Bronchial epithelial cell (primary cell): ENCODE measurements at regions not wholly inside any gene's neighbourhood (a gene's known extent, or its start where the extent isn't known, plus 50 kb on each side); places are given as distances from the start of the nearest gene placed in this dataset.

ENCODE experiments used
- DNase-seq: peaks from one replicate; pipeline ENCODE4 v3.0.0-alpha.2; 2010; ENCODE audit warnings: low read depth
- FAIRE-seq: peaks from 2 replicates; lab custom pipeline; 2011; peaks lifted over from hg19 to GRCh38; lab: Jason Lieb, UNC
- H3K27me3 ChIP-seq: 2 replicates; pipeline ENCODE4 v1.5.1; 2011; ENCODE audit warnings: low read length; ENCODE audit not compliant: control insufficient read depth, insufficient read depth
- H3K36me3 ChIP-seq: 2 replicates; pipeline ENCODE4 v1.5.1; 2011; ENCODE audit warnings: low read length; ENCODE audit not compliant: control insufficient read depth, insufficient read depth
- H3K4me3 ChIP-seq: 2 replicates; pipeline ENCODE4 v1.5.1; 2011; ENCODE audit warnings: mild to moderate bottlenecking, low read depth, low read length, control low read depth
- TF ChIP-seq, protein P1 (sequence below): IDR thresholded peaks from 2 replicates; pipeline ENCODE4 v1.5.1; 2011; ENCODE audit warnings: mild to moderate bottlenecking, moderate library complexity, low read length, control low read depth, inconsistent platforms; ENCODE audit not compliant: insufficient read depth, severe bottlenecking

- Histone ChIP-seq H3K36me3 (no peaks in the 10 kb centered on the region), H3K27me3 (peaks cover 26% of the 10 kb centered on the region), H3K4me3 (no peak overlapping the region)
- FAIRE-seq (no peak), DNase-seq (no peak)
- TF ChIP-seq, protein P1, sequence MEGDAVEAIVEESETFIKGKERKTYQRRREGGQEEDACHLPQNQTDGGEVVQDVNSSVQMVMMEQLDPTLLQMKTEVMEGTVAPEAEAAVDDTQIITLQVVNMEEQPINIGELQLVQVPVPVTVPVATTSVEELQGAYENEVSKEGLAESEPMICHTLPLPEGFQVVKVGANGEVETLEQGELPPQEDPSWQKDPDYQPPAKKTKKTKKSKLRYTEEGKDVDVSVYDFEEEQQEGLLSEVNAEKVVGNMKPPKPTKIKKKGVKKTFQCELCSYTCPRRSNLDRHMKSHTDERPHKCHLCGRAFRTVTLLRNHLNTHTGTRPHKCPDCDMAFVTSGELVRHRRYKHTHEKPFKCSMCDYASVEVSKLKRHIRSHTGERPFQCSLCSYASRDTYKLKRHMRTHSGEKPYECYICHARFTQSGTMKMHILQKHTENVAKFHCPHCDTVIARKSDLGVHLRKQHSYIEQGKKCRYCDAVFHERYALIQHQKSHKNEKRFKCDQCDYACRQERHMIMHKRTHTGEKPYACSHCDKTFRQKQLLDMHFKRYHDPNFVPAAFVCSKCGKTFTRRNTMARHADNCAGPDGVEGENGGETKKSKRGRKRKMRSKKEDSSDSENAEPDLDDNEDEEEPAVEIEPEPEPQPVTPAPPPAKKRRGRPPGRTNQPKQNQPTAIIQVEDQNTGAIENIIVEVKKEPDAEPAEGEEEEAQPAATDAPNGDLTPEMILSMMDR, result no peak
Measured at GRCh38 chr11:119907122-119907851, 178.3 kb upstream of the NECTIN1 start.

DNA sequence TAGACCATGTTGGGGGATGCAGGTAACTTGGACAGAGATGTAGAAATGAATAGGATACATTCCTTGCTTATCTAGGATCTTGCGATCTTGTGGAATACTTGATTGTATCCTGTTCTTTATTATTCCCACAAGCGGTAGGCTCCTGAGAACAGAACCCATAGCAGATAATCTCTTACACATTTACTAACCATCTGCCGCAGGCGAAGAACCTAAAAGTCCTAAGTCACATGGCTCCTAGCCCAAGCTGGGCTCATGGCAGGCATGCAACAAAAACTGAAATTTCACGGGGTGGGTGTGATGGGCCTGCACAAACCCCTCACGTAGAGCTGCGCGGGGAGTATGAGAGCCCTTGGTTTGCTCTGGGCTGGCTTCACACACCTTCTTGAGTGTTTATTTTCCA, 177.4 kb upstream of the NECTIN1 start:
- FAIRE-seq, result no peak
- no peaks in the 10 kb centered on the region for H3K36me3 ChIP-seq
- no peak for DNase-seq
- no peak overlapping the region for H3K4me3 ChIP-seq
- peaks cover 24% of the 10 kb centered on the region for H3K27me3 ChIP-seq
- TF ChIP-seq, protein P1, result no peak

- H3K4me3 ChIP-seq, result no peak overlapping the region
- DNase-seq (no peak), FAIRE-seq (no peak)
- TF ChIP-seq, protein P1, result no peak
- H3K36me3 ChIP-seq, result no peaks in the 10 kb centered on the region
- peaks cover 20% of the 10 kb centered on the region for H3K27me3 ChIP-seq
Measured at GRCh38 chr11:119905162-119905561, 176.2 kb upstream of the NECTIN1 start.

DNA sequence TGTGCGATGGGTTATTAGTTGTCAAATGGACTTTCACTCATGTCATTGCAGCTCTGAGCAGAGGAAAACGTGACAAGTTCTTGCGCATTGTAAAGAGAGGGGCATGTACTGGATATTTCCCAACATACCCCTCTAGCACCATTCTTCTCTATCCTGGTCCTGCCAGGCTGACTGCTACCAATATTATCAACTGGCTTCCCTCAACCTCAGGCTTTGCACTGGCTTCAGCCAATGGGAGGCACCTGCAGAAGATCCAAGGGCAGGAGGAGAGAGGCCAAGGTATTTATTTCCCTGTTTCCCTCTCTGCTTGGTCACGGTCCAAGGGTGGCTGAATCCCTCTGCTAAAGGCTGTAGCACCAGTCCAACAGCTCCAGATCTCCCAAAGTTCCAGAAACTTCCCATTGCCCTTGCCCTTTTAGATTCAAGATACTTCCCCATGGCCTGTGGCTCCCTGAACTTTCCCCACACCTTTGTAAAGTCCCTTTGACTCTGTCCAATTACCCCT, 175.6 kb upstream of the NECTIN1 start:
- FAIRE-seq (peak; percentile 28), DNase-seq (no peak)
- Histone ChIP-seq H3K4me3 (no peak overlapping the region), H3K36me3 (no peaks in the 10 kb centered on the region), H3K27me3 (peaks cover 20% of the 10 kb centered on the region)
- TF ChIP-seq, protein P1, result no peak

DNA sequence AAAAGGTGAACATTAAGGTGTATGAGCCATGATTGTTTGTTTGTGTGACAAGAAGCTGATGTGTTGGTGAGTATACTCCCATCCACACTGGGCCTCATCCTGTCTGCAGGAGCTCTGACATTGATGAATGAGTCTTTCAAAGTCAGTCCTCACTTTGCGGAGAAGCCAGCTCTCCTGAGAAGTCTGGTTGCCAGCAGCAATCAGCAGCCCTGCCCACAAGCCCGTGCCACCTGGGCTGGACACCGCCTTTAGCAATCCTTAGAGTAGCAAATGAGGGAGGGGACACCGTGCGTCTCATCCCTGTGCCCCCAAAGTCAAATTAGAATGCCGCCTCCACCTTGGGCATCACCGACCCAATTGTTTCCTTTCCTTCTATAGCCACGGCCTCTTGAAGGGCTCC, 174.8 kb upstream of the NECTIN1 start:
- no peaks in the 10 kb centered on the region for H3K36me3 ChIP-seq
- TF ChIP-seq, protein P1, result no peak
- DNase-seq (no peak), FAIRE-seq (no peak)
- H3K4me3 ChIP-seq, result no peak overlapping the region
- H3K27me3 ChIP-seq, result peaks cover 17% of the 10 kb centered on the region
